SK-N-MC (cell line): ENCODE measurements at regions not wholly inside any gene's neighbourhood (a gene's known extent, or its start where the extent isn't known, plus 50 kb on each side); places are given as distances from the start of the nearest gene placed in this dataset.
"Not testable (repeated sequence)": the region's sequence is repeated elsewhere in the genome, so short reads cannot be mapped to it uniquely, and the experiment has no call there.

ENCODE experiments used
- DNase-seq: peaks from one replicate; pipeline ENCODE4 v3.0.0-alpha.2; 2011; ENCODE audit warnings: low read depth, low spot score
- H3K27ac ChIP-seq: fragments of 200-600 bp; sonication (generic); 2 replicates; pipeline ENCODE4 v1.5.1; 2016; ENCODE audit warnings: mixed run types
- H3K36me3 ChIP-seq: fragments of 200-600 bp; sonication (generic); 2 replicates; pipeline ENCODE4 v1.6.1; 2017; ENCODE audit warnings: antibody characterized with exemption, low read length, mixed read lengths; ENCODE audit not compliant: insufficient read depth
- H3K4me3 ChIP-seq: fragments of 200-600 bp; sonication (generic); 2 replicates; pipeline ENCODE4 v1.5.1; 2016
- H3K9ac ChIP-seq: fragments of 200-600 bp; sonication (generic); 2 replicates; pipeline ENCODE4 v1.8.0; 2017; ENCODE audit warnings: mixed run types, mixed read lengths; ENCODE audit not compliant: insufficient read length
- H3K9me3 ChIP-seq: fragments of 200-600 bp; sonication (generic); 2 replicates; pipeline ENCODE4 v1.6.1; 2017; ENCODE audit warnings: low read depth, mild to moderate bottlenecking, antibody characterized with exemption, low read length, moderate library complexity, mixed read lengths
- EZH2 ChIP-seq: fragments of 200-600 bp; sonication (generic); IDR thresholded peaks from one replicate; pipeline ENCODE4 v1.6.1; 2017; ENCODE audit warnings: antibody characterized with exemption
- FOXP2 ChIP-seq: optimal IDR thresholded peaks from 2 replicates; pipeline ENCODE3; 2011; ENCODE audit warnings: mild to moderate bottlenecking, moderate library complexity; ENCODE audit not compliant: insufficient read depth; ENCODE audit errors: extremely low read length, control extremely low read depth
- POLR2AphosphoS5 ChIP-seq: IDR thresholded peaks from 2 replicates; pipeline ENCODE4 v1.6.1; 2012; ENCODE audit warnings: mild to moderate bottlenecking, low read depth, low read length, borderline replicate concordance

DNA sequence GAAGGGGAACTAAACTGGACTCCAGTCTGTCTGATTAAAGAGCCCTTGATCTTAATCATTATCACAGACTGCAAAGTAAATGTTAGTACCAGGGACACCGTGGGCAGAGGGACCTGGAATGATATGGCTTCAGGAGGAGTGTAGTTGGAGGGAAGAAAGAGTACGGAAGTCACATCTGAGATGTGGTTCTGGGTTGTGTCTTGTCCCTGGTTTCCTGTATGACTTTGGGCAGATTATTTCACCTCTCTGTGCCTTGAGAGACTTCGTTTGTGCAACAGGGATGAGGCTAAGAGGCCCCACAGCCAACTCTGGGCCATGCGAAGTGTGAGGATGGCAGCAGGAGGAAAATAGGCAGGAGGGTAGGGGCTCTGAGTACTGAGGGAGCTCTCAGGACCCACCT, 76.1 kb upstream of the SLC2A1 start:
- TF ChIP-seq EZH2 (no peak), POLR2AphosphoS5 (no peak), FOXP2 (no peak)
- Histone ChIP-seq H3K4me3 (no peak overlapping the region), H3K9me3 (no peaks in the 10 kb centered on the region), H3K27ac (no peak overlapping the region), H3K9ac (no peak overlapping the region), H3K36me3 (no peaks in the 10 kb centered on the region)
- DNase-seq = no peak

DNA sequence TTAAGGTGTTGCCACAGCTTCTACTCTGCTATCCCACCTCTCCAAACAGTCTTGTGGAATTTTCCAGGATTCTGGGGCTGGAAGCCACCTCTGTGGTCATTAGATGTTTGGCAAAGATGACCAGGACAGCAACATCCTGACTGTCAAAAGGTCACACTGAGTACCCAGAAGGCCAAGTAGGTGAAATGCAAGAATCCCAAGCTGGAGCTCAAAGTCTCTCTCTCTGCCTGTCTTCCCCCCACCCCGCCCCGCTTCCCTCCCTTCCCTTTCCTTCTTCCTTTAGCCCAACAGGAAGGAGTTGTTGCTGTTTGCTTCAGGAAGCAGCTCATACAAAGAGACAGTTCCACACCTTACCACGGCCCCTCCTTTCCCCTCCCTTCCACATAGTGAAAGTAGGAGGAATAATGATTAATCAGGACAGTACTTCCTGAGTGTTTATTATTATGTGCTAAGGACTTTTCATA, 75.6 kb upstream of the SLC2A1 start:
- Histone ChIP-seq H3K4me3 (no peak overlapping the region), H3K9ac (no peak overlapping the region), H3K9me3 (no peaks in the 10 kb centered on the region), H3K27ac (no peak overlapping the region), H3K36me3 (no peaks in the 10 kb centered on the region)
- no peak for DNase-seq
- TF ChIP-seq EZH2 (no peak), FOXP2 (no peak), POLR2AphosphoS5 (no peak)

DNA sequence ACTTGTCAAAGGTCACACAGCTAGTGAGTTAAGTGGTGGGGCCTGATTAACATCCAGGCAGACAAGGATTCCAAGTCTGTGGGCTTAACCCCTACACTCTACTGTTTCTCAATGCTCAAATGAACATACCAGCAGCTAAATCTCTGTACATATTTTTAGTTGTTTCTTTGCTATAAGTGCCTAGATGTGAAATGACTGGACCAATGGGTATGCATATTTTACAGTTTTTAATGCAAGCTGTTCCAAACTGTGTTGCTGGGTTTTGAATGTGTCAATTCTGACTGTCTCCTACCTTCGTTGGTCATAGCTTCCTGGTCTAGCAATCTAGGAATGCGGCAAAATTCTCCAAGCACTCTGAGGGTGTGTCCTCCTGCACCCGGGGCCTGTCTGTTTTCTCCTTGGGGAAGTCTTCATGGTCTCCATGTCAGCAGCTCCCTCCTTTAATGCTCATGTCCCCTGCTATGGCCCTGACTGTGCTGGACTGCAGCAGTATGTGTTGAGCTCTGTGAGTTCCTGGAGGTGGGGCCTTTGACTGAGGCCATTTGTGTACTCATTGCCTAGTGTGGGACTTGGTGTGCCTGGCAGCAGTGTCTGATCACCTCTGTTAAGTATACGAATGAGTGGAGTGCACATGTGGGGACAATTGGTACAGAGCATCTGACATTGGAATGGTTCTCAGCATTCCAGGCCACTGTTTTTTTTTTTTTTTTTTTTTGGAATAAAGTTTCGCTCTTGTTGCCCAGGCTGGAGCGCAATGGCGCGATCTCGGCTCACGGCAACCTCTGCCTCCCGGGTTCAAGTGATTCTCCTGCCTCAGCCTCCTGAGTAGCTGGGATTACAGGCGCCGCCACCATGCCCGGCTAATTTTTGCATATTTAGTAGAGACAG, 72.9 kb upstream of the SLC2A1 start:
- TF ChIP-seq EZH2 = no peak
- no peak for TF ChIP-seq POLR2AphosphoS5
- no peak for TF ChIP-seq FOXP2
- no peaks in the 10 kb centered on the region for H3K9me3 ChIP-seq

DNA sequence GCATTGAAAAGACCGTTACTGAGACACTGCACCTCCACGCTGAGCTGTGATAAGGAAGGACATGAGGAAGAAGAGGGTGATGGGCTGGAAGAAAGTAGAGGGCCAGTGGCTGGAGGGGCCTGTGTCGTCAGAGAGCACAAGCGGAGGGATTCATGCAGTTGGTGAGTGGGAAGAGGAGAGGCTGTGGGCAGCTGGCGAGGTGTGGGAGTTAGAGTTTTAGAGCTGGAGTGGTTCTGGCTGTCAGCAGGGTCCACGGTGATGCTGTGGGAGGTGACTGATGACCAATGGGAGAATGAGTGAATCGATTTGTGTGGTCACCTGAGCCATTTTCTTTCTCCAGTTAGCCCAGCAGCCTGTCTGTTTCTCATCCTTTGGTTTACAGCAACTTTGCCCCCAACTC, 66.2 kb upstream of the SLC2A1 start:
- no peak for DNase-seq
- Histone ChIP-seq H3K4me3 (no peak overlapping the region), H3K9ac (no peak overlapping the region), H3K36me3 (no peaks in the 10 kb centered on the region), H3K9me3 (no peaks in the 10 kb centered on the region), H3K27ac (no peak overlapping the region)
- TF ChIP-seq POLR2AphosphoS5 (no peak), FOXP2 (no peak), EZH2 (no peak)

More for the DNA sequence above, 72.9 kb upstream of the SLC2A1 start:
- H3K36me3 ChIP-seq = no peaks in the 10 kb centered on the region
- H3K27ac ChIP-seq = no peak overlapping the region
- DNase-seq = no peak
- H3K4me3 ChIP-seq = no peak overlapping the region
- no peak overlapping the region for H3K9ac ChIP-seq

DNA sequence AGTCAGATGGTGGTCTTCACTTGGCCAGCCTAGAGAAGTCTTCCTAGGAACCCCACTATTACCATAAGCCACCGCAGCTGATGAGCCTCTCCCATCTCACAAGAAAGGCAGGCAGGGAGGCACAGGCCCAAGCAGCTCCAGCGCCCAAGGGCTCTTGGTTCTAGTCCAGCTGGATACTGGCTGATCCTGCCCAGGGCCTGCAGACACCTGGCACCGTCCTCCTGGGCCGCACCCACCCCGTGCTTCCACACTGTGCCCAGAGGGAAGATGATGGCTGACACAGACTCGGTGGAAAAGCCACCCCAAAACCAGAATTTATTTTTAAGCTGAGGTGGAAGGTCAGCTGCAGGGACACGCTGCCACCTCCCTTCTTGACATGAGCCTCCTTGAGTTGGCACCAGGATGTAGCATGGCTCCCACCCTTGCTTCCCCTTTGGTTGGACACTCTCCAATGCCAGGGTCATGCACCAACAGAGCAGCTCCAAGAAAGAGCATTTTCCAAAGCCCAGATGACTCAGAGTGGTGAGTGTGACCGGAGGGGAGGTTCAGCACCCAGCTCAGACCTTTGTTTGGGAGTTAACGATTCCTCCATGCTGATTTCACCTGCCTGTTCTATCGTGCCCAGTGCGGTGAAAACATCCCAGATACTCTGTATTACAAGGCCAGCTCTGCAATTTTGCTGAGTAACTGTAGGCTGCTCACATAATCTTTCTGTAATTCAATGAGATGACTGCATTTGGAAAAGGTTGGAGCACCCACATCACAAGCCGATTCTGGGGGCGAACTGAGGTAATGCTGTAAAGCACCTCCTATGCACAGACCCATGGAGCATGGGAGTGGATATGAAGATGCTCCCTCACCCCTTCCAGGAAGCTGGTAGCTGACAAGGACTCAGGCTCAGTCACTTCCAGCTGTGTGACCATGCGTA, 63.1 kb upstream of the SLC2A1 start:
- TF ChIP-seq POLR2AphosphoS5 (no peak), EZH2 (no peak), FOXP2 (no peak)
- H3K9ac ChIP-seq = no peak overlapping the region
- H3K27ac ChIP-seq = no peak overlapping the region
- no peaks in the 10 kb centered on the region for H3K36me3 ChIP-seq
- no peak overlapping the region for H3K4me3 ChIP-seq
- no peaks in the 10 kb centered on the region for H3K9me3 ChIP-seq
- no peak for DNase-seq

DNA sequence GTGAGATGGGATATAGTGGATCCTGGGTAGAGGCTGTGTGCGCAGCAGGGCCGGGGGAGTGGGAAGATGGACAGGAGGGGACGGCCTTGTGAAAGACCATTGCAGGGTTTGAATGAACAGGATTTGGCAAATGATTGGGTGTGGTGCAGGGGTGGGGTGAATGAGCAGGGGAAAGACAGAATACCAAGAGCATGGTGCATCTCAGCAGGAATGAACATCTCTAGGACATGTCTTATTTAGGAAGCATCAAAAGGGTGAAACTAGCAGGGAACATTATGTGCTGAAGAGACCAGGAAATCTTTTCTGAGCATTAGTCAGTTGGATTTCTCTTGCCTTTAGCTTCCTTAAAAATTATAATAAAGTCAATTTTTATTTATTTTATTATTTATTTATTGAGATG, 60.6 kb upstream of the SLC2A1 start:
- no peak overlapping the region for H3K27ac ChIP-seq
- no peak overlapping the region for H3K9ac ChIP-seq
- H3K9me3 ChIP-seq = no peaks in the 10 kb centered on the region
- DNase-seq = no peak
- no peaks in the 10 kb centered on the region for H3K36me3 ChIP-seq
- H3K4me3 ChIP-seq = no peak overlapping the region
- TF ChIP-seq POLR2AphosphoS5 (no peak), FOXP2 (no peak), EZH2 (no peak)

DNA sequence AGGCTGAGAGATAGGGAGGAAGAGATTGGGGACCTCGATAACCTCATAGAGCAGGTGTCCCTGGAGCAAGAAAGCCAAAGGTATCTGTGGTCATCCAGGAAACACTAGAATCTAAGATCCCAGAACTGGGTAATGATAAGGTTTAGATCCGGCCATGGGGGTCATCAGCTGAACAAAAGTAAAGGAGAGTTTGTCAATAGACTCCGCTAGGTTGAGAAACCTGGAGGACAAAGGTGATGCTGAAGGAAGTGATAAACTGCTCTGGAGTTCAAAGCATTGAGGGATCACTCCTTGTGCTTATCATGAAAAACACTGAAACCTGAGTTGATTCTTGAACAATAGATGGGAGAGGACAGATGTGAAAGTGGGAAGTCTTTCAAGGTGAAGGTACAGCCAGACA, 59.5 kb upstream of the SLC2A1 start:
- no peak overlapping the region for H3K4me3 ChIP-seq
- no peak overlapping the region for H3K9ac ChIP-seq
- H3K36me3 ChIP-seq = no peaks in the 10 kb centered on the region
- H3K9me3 ChIP-seq = no peaks in the 10 kb centered on the region
- TF ChIP-seq POLR2AphosphoS5 (no peak), FOXP2 (no peak), EZH2 (no peak)
- H3K27ac ChIP-seq = no peak overlapping the region
- no peak for DNase-seq

DNA sequence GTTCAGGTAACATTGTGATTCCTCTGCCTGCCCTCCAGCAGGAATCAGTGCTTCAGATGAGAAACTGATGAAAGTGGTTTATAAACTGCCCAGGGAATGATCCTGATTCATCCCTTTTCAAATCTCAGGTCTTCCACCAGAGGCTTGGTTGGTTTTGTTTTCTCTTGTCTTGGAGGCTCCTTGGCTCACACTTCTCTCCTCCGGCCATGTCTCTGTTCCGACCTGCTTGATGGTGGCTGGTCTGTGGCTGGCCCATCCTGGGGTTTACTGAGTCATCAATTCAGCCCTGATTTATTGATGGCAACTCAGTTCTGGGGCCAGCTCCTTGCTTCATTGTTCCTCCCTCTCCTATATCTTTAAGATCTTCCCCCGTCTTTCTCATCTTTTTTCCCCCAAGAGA, 56.6 kb upstream of the SLC2A1 start:
- no peaks in the 10 kb centered on the region for H3K36me3 ChIP-seq
- DNase-seq = no peak
- no peak overlapping the region for H3K9ac ChIP-seq
- H3K9me3 ChIP-seq = no peaks in the 10 kb centered on the region
- no peak overlapping the region for H3K27ac ChIP-seq
- TF ChIP-seq POLR2AphosphoS5 (no peak), EZH2 (no peak), FOXP2 (no peak)
- H3K4me3 ChIP-seq = no peak overlapping the region

DNA sequence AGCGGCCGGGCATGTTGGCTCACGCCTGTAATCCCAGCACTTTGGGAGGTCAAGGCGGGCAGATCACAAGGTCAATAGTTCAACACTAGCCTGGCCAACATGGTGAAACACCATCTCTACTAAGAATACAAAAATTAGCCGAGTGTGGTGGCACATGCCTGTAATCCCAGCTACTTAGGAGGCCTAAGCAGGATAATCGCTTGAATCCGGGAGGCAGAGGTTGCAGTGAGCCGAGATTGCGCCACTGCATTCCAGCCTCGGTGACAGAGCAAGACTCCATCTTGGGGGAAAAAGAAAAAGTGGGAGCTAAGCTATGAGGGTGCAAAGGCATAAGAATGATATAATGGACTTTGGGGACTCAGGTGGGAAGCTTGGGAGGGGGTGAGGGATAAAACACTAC, 55.9 kb upstream of the SLC2A1 start:
- not testable (repeated sequence) for H3K9me3 ChIP-seq, H3K27ac ChIP-seq, H3K4me3 ChIP-seq, H3K9ac ChIP-seq, H3K36me3 ChIP-seq, DNase-seq
